HepG2 (cell line): ENCODE measurements at regions not wholly inside any gene's neighbourhood (a gene's known extent, or its start where the extent isn't known, plus 50 kb on each side); places are given as distances from the start of the nearest gene placed in this dataset.

ENCODE experiments used
- ATAC-seq: fragments of 200-7000 bp; cut with Tn5 transposase; 3 replicates; pipeline ENCODE4 v1.9.1; 2020; ENCODE audit warnings: mild to moderate bottlenecking, moderate library complexity
- BruUV-seq: library from RNA; stranded (reverse); fragments of 400-500 nt; replicated peaks from 2 replicates; lab custom pipeline; 2021; lab: Mats Ljungman, UMichigan
- CTCF ChIA-PET: fragments of 300-600 bp; formaldehyde crosslinking; extraction: SDS; loops from one replicate; lab custom pipeline; 2021; ENCODE audit warnings: low total read pairs, inconsistent platforms, low intra/inter-chr PET ratio; lab: Yijun Ruan, JAX
- POLR2A ChIA-PET: fragments of 350-600 bp; sonication (Branson Sonifier 250); formaldehyde crosslinking; loops from one replicate; lab custom pipeline; 2020; ENCODE audit warnings: antibody characterized with exemption, inconsistent platforms; lab: Yijun Ruan, JAX
- DNase-seq: peaks from one replicate; pipeline ENCODE4 v3.0.0-alpha.2; 2015; ENCODE audit warnings: low spot score
- FAIRE-seq: peaks from 3 replicates; lab custom pipeline; 2011; peaks lifted over from hg19 to GRCh38; lab: Jason Lieb, UNC
- H2AFZ ChIP-seq: one replicate; pipeline ENCODE4 v1.6.1; 2011; ENCODE audit warnings: low read length, inconsistent platforms
- H3K27ac ChIP-seq: fragments of 300-600 bp; 3 replicates; pipeline ENCODE4 v1.8.0; 2011; ENCODE audit warnings: mixed run types, mild to moderate bottlenecking, mixed read lengths, low read length, inconsistent platforms; ENCODE audit not compliant: insufficient read depth; ENCODE audit errors: extremely low read length
- H3K27me3 ChIP-seq, 2 experiments: fragments of 200-600 bp in 1 of 2; 2 replicates in 1 of 2; 3 replicates in 1 of 2; pipeline versions ENCODE4 v1.6.0 to v1.8.0; 2011; ENCODE audit warnings: low read length in 2 of 2, mild to moderate bottlenecking in 2 of 2, moderate library complexity in 2 of 2, inconsistent platforms in 1 of 2; ENCODE audit not compliant: insufficient read depth in 2 of 2, control insufficient read depth in 1 of 2
- H3K36me3 ChIP-seq, 2 experiments: fragments of 200-600 bp in 1 of 2; replicated peaks in 1 of 2; 2 replicates in 1 of 2; 3 replicates in 1 of 2; pipeline versions ENCODE4 v1.5.1 to v1.8.0; 2011; ENCODE audit warnings: low read length in 2 of 2, inconsistent platforms in 1 of 2; ENCODE audit not compliant: insufficient read depth in 2 of 2, control insufficient read depth in 1 of 2
- H3K4me1 ChIP-seq: 2 replicates; pipeline ENCODE4 v1.5.1; 2012; ENCODE audit warnings: low read length, inconsistent platforms; ENCODE audit not compliant: insufficient read depth
- H3K4me2 ChIP-seq: 2 replicates; pipeline ENCODE4 v1.6.0; 2011; ENCODE audit warnings: low read depth, low read length, inconsistent platforms
- H3K4me3 ChIP-seq, 3 experiments: fragments of 200-600 bp in 1 of 3; sonication (generic), shearing (Covaris generic) in 1 of 3; replicated peaks in 1 of 3; 2 replicates each; pipeline ENCODE4 v1.5.1; 2011 to 2016; ENCODE audit warnings: low read length in 3 of 3, inconsistent platforms in 2 of 3, low read depth in 2 of 3, mild to moderate bottlenecking in 2 of 3, control low read depth in 1 of 3, mixed read lengths in 1 of 3; ENCODE audit not compliant: insufficient read depth in 1 of 3
- H3K79me2 ChIP-seq: one replicate; pipeline ENCODE4 v1.6.1; 2011; ENCODE audit warnings: low read length, inconsistent platforms; ENCODE audit not compliant: insufficient read depth
- H3K9ac ChIP-seq: 2 replicates; pipeline ENCODE4 v1.6.0; 2011; ENCODE audit warnings: mild to moderate bottlenecking, low read depth, low read length, inconsistent platforms; ENCODE audit not compliant: insufficient read depth
- H3K9me3 ChIP-seq: 2 replicates; pipeline ENCODE4 v1.5.1; 2012; ENCODE audit warnings: mild to moderate bottlenecking, low read length
- H4K20me1 ChIP-seq: 2 replicates; pipeline ENCODE4 v1.6.0; 2011; ENCODE audit warnings: inconsistent platforms, mild to moderate bottlenecking, low read length, moderate library complexity; ENCODE audit not compliant: insufficient read depth
- ATAD3A ChIP-seq: sonication (generic); formaldehyde crosslinking; IDR thresholded peaks from 2 replicates; pipeline ENCODE4 v1.4.0; 2020; ENCODE audit warnings: missing genetic modification reagents
- ATF3 ChIP-seq: sonication (generic); formaldehyde crosslinking; IDR thresholded peaks from 2 replicates; pipeline ENCODE4 v1.4.0; 2020; ENCODE audit warnings: missing genetic modification reagents
- EHMT2 ChIP-seq: fragments of 200-600 bp; sonication (generic); IDR thresholded peaks from 2 replicates; pipeline ENCODE4 v1.7.0; 2017; ENCODE audit warnings: antibody characterized with exemption, low read depth, low read length, borderline replicate concordance
- ELF1 ChIP-seq: sonication (generic); formaldehyde crosslinking; IDR thresholded peaks from 2 replicates; pipeline ENCODE4 v1.4.0; 2020; ENCODE audit warnings: missing genetic modification reagents
- FOXA1 ChIP-seq, 2 experiments: fragments of 450-650 bp in 1 of 2; sonication (generic) in 1 of 2; formaldehyde crosslinking in 1 of 2; IDR thresholded peaks; 2 replicates each; pipeline versions ENCODE4 v1.4.0 to v1.6.1; 2016 to 2020; ENCODE audit warnings: missing genetic modification reagents in 1 of 2
- KAT7 ChIP-seq: IDR thresholded peaks from 2 replicates; pipeline ENCODE4 v1.6.1; 2018; ENCODE audit warnings: borderline replicate concordance, missing compliant biosample characterization
- MAFF ChIP-seq: IDR thresholded peaks from 2 replicates; pipeline ENCODE4 v1.6.1; 2011; ENCODE audit warnings: low read depth, low read length, improper control_type of control experiment
- NCOR1 ChIP-seq: fragments of 200-600 bp; sonication (generic); IDR thresholded peaks from 2 replicates; pipeline ENCODE4 v1.7.0; 2017; ENCODE audit warnings: antibody characterized with exemption, low read length, borderline replicate concordance
- POLR2AphosphoS2 ChIP-seq: IDR thresholded peaks from 2 replicates; pipeline ENCODE4 v1.6.1; 2011; ENCODE audit warnings: low read depth, low read length, improper control_type of control experiment
- PREB ChIP-seq: sonication (generic); formaldehyde crosslinking; IDR thresholded peaks from 2 replicates; pipeline ENCODE4 v1.4.0; 2020; ENCODE audit warnings: missing genetic modification reagents
- PTBP1 ChIP-seq: fragments of 200-400 bp; formaldehyde crosslinking; IDR thresholded peaks from 2 replicates; pipeline ENCODE4 v1.6.1; 2018; ENCODE audit warnings: low read length, low read depth; ENCODE audit not compliant: poor library complexity, severe bottlenecking
- REXO4 ChIP-seq: sonication (generic); formaldehyde crosslinking; IDR thresholded peaks from 2 replicates; pipeline ENCODE4 v1.8.0; 2022; ENCODE audit warnings: missing genetic modification reagents, mild to moderate bottlenecking, borderline replicate concordance
- SALL1 ChIP-seq: sonication (generic); formaldehyde crosslinking; IDR thresholded peaks from 2 replicates; pipeline ENCODE4 v1.8.0; 2022; ENCODE audit warnings: mild to moderate bottlenecking, missing genetic modification reagents
- TFAP4 ChIP-seq: sonication (generic); IDR thresholded peaks from 2 replicates; pipeline ENCODE4 v1.6.1; 2016; ENCODE audit warnings: low read depth, borderline replicate concordance
- ZFAT ChIP-seq: sonication (generic); formaldehyde crosslinking; conservative IDR thresholded peaks from 2 replicates; pipeline ENCODE4 v1.8.1; 2023; ENCODE audit warnings: missing genetic modification reagents, inconsistent platforms
- ZNF432 ChIP-seq: sonication (generic); formaldehyde crosslinking; IDR thresholded peaks from 2 replicates; pipeline ENCODE4 v1.5.0; 2020; ENCODE audit warnings: missing genetic modification reagents, mild to moderate bottlenecking, borderline replicate concordance
- ZNF607 ChIP-seq: sonication (generic); formaldehyde crosslinking; IDR thresholded peaks from 2 replicates; pipeline ENCODE4 v1.5.1; 2020; ENCODE audit warnings: missing genetic modification reagents, mild to moderate bottlenecking, borderline replicate concordance
- WGBS: methylation state at CpG from one replicate; pipeline ENCODE4 v1.1.6; 2017; ENCODE audit warnings: low lambda C conversion rate; 5-methylcytosine and 5-hydroxymethylcytosine counted together
- in situ Hi-C: cut with HindIII; loops from 2 replicates; pipeline ENCODE4 v1.10.0; 2017; ENCODE audit warnings: low pct_unique_long_range_greater_than_20kb; ENCODE audit not compliant: extremely low pct_ligation_motif_present
- intact Hi-C: fragments of 100-400 bp; cut with micrococcal nuclease; formaldehyde crosslinking; loops from one replicate; pipeline ENCODE4 v1.10.0; 2022; ENCODE audit not compliant: unreplicated experiment

- TF ChIP-seq TFAP4 (no peak), NCOR1 (no peak), REXO4 (CRISPR knock-in tag) (no peak), ATF3 (no peak), EHMT2 (no peak), ELF1 (CRISPR knock-in tag) (no peak)
These were observed 107.1 kb downstream of the GADD45G start (continued) for GRCh38 chr9:89711866-89712265.

GRCh38 chr9:89712283-89712682, 107.5 kb downstream of the GADD45G start:
- H3K79me2 ChIP-seq = no peaks in the 10 kb centered on the region
- H3K27ac ChIP-seq = no peak overlapping the region
- H3K4me1 ChIP-seq = no peaks in the 10 kb centered on the region
- ChIA-PET CTCF (no interaction called here), POLR2A (no interaction called here)
- no peak for DNase-seq
- no peak for ATAC-seq
- in situ Hi-C loops (no loop called here), intact Hi-C loops (no loop called here)
- 0% methylated on average over 4 of the region's 5 CpGs for WGBS
- no peaks in the 10 kb centered on the region for H4K20me1 ChIP-seq
- no peak overlapping the region for H3K4me2 ChIP-seq
- no TSS peak for BruUV-seq
- H3K9ac ChIP-seq = no peak overlapping the region
- no peak overlapping the region for H2AFZ ChIP-seq
- H3K9me3 ChIP-seq = no peaks in the 10 kb centered on the region
- no peaks in the 10 kb centered on the region for H3K36me3 ChIP-seq
- no peak overlapping the region for H3K4me3 ChIP-seq
- TF ChIP-seq FOXA1 (IDR thresholded peaks at IDR 0.05) = no peak
- no peak for TF ChIP-seq FOXA1 (CRISPR knock-in tag; IDR thresholded peaks at IDR 0.05)
- TF ChIP-seq SALL1 (CRISPR knock-in tag) = no peak
- no peak for TF ChIP-seq KAT7 (CRISPR knock-in tag)
- no peak for TF ChIP-seq PTBP1
- TF ChIP-seq ZFAT (CRISPR knock-in tag) = no peak
- no peak for TF ChIP-seq ATAD3A (CRISPR knock-in tag)
- TF ChIP-seq PREB = no peak
- TF ChIP-seq ZNF432 (CRISPR knock-in tag) = no peak
- TF ChIP-seq MAFF = no peak
- no peak for TF ChIP-seq POLR2AphosphoS2
- no peak for TF ChIP-seq ZNF607 (CRISPR knock-in tag)
- H3K27me3 ChIP-seq = no peaks in the 10 kb centered on the region
- FAIRE-seq = no peak
